ENCODE measurements at regions not wholly inside any gene's neighbourhood (a gene's known extent, or its start where the extent isn't known, plus 50 kb on each side); places are given as distances from the start of the nearest gene placed in this dataset.

DNA sequence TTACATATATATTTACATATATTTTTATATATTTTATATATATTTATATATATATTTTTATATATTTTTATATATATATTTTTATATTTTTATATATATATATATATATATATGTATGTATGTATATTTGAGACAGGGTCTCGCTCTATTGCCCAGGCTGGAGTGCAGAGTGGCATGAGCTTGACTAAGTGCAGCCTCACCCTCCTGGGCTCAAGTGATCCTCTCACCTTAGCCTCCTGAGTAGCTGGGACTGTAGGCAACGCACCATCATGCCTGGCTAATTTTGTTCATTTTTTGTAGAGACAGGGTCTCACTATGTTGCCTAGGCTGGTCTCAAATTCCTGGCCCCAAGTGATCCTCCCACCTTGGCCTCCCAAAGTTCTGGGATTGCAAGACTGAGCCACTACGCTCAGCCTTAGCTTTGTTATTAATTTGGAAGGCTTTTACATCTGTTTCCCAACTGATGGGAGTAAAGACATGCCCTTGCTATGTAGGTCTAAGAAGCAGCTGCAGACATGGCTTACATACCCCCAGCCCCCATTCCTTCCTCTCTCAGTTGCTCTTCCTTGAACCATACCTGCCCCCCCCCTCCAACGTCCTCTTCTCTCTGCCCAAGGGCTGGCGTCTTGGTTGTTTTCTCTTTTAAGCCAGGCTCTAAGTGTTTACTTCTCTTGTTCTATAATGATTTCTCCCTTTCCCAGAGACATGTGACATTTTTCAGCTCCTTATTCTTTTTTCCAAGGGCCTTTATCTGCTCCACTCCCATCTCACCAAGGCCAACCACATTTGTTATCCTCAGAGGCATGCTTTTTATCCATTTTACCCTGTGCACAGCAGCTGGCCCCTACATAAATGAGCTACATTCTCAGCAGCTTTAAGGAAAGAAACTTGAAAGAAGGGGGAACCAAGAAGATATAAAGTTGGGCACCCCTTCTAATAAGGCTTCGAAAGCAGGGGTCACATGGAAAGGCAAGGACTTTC lies 64.2 kb upstream of the ATF7IP2 start:
- Mint-ChIP-seq H3K36me3 (ENCODE audit: low read depth) (peaks cover 6% of the 10 kb centered on the region), H3K27ac (no peak overlapping the region), H3K27me3 (no peaks in the 10 kb centered on the region), H3K9me3 (peaks cover 14% of the 10 kb centered on the region), H3K4me3 (no peak overlapping the region), H3K4me1 (ENCODE audit: low read depth) (peaks cover 7% of the 10 kb centered on the region)
- peak; percentile 48 for ATAC-seq
- TF ChIP-seq, protein P1, sequence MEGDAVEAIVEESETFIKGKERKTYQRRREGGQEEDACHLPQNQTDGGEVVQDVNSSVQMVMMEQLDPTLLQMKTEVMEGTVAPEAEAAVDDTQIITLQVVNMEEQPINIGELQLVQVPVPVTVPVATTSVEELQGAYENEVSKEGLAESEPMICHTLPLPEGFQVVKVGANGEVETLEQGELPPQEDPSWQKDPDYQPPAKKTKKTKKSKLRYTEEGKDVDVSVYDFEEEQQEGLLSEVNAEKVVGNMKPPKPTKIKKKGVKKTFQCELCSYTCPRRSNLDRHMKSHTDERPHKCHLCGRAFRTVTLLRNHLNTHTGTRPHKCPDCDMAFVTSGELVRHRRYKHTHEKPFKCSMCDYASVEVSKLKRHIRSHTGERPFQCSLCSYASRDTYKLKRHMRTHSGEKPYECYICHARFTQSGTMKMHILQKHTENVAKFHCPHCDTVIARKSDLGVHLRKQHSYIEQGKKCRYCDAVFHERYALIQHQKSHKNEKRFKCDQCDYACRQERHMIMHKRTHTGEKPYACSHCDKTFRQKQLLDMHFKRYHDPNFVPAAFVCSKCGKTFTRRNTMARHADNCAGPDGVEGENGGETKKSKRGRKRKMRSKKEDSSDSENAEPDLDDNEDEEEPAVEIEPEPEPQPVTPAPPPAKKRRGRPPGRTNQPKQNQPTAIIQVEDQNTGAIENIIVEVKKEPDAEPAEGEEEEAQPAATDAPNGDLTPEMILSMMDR (IDR thresholded peaks at IDR 0.05): no peak
- intact Hi-C loops (cut with micrococcal nuclease): no loop called here
- CTCF ChIA-PET: interaction anchor here (0.6 to 1.4 kb wide), 3 partner anchors 41 to 174 kb away, joined by 3 read pairs; no protein-coding TSS in a partner anchor
- peak; percentile 26 for DNase-seq
- POLR2A ChIA-PET: interaction anchor here (0.8 kb wide), 1 partner anchor 65 kb away, joined by 3 read pairs; the partner anchor contains the start of gene ATF7IP2

DNA sequence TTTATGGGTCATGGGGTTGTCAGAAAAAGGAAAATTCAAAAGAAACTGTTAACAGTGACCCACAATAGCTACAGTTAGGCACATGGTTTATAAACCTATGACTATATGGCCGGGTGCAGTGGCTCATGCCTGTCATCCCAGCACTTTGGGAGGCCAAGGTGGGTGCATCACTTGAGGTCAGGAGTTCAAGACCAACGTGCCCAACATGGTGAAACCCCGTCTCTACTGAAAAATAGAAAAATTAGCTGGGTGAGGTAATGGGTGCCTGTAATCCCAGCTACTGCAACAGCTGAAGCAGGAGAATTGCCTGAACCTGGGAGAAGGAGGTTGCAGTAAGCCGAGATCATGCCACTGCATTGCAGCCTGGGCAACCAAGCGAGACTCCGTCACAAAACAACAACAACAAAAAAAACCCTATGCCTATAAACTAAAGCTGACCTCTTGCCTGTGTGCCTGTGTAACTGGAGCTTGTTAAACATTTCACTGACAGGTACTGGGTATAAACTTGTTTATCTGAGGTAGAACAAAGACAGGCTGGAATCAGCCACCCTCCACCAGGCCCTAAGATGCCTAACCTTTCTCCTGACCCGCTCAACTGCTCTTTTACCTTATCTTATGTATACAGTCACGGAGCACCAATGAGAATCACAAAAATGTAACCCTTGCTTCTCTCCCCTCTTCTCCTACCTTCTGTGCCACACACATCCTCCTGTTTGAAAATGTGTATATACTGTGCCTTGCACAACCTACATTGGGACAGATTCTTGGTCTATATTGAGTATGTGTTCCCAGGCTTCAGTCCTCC lies 62.9 kb upstream of the ATF7IP2 start:
- CTCF ChIA-PET: interaction anchor here (1.4 kb wide), 1 partner anchor 46 kb away, joined by 3 read pairs; no protein-coding TSS in a partner anchor
- Mint-ChIP-seq H3K27ac (no peak overlapping the region), H3K4me1 (ENCODE audit: low read depth) (peaks cover 7% of the 10 kb centered on the region), H3K4me3 (no peak overlapping the region), H3K9me3 (peaks cover 18% of the 10 kb centered on the region), H3K27me3 (no peaks in the 10 kb centered on the region), H3K36me3 (ENCODE audit: low read depth) (peaks cover 9% of the 10 kb centered on the region)
- TF ChIP-seq, protein P1 (IDR thresholded peaks at IDR 0.05): no peak
- intact Hi-C loops (cut with micrococcal nuclease): no loop called here
- POLR2A ChIA-PET: no interaction called here
- DNase-seq: no peak
- ATAC-seq: no peak

DNA sequence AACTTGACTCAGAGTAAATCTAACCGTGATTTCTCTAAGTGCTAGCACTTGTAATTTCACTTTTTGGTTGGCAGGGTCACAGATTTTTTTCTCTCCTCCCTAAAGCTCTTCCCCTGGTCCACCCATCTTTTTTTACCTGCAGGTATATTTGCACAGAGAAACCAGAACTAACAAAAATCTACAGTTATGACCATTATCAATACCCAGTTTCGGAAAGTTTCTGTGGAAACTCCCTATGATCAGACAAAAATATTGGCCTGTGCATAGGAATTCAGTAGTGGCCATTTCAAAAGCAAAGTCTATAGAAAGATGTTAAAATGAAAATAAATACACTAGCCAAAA lies 62.4 kb upstream of the ATF7IP2 start:
- CTCF ChIA-PET: interaction anchor here (1.4 kb wide), 1 partner anchor 45 kb away, joined by 3 read pairs; no protein-coding TSS in a partner anchor
- DNase-seq (no peak), ATAC-seq (no peak)
- H3K4me1 Mint-ChIP-seq (ENCODE audit: low read depth): peaks cover 10% of the 10 kb centered on the region
- intact Hi-C loops (cut with micrococcal nuclease): no loop called here
- no peak overlapping the region for H3K4me3 Mint-ChIP-seq
- peaks cover 12% of the 10 kb centered on the region for H3K36me3 Mint-ChIP-seq (ENCODE audit: low read depth)
- POLR2A ChIA-PET: no interaction called here
- peaks cover 20% of the 10 kb centered on the region for H3K9me3 Mint-ChIP-seq
- no peak overlapping the region for H3K27ac Mint-ChIP-seq
- H3K27me3 Mint-ChIP-seq: no peaks in the 10 kb centered on the region
- TF ChIP-seq, protein P1 (IDR thresholded peaks at IDR 0.05): no peak

DNA sequence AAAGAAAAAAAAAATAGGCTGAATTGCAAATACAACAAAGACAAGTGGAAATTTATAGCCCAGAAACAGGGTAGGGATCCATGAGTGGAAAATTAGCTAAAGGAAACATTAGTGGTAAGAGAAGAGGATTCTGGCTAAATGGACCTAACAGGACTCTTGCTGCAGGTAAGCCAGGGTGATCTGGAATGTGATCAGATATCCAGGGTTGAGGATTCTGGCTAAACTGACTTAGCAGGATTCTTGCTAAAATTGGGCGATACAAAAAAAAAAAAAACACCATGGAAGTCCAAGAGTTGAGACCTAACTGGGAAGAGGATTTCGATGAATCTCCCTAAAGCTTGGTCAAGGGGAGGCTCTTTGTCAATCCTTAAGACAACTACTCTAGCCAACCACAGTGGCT lies 61.7 kb upstream of the ATF7IP2 start:
- peaks cover 20% of the 10 kb centered on the region for H3K9me3 Mint-ChIP-seq
- no peak for ATAC-seq
- TF ChIP-seq, protein P1 (IDR thresholded peaks at IDR 0.05): no peak
- H3K27me3 Mint-ChIP-seq: no peaks in the 10 kb centered on the region
- peaks cover 6% of the 10 kb centered on the region for H3K4me1 Mint-ChIP-seq (ENCODE audit: low read depth)
- no peak for DNase-seq
- H3K27ac Mint-ChIP-seq: no peak overlapping the region
- ChIA-PET POLR2A (no interaction called here), CTCF (no interaction called here)
- no peak overlapping the region for H3K4me3 Mint-ChIP-seq
- H3K36me3 Mint-ChIP-seq (ENCODE audit: low read depth): peaks cover 12% of the 10 kb centered on the region
- intact Hi-C loops (cut with micrococcal nuclease): no loop called here
